ENCODE measurements at regions not wholly inside any gene's neighbourhood (a gene's known extent, or its start where the extent isn't known, plus 50 kb on each side); places are given as distances from the start of the nearest gene placed in this dataset.

- no peak for DNase-seq (ENCODE audit: low read depth, low spot score)
- in situ Hi-C loops (cut with HindIII; ENCODE audit: low pct_unique_long_range_greater_than_20kb, low sequenced_read_pairs), result no loop called here
Observed at GRCh38 chr6:104159045-104159618, 700.6 kb downstream of the HACE1 start.

- DNase-seq (ENCODE audit: low read depth, low spot score), result no peak
- in situ Hi-C loops (cut with HindIII; ENCODE audit: low pct_unique_long_range_greater_than_20kb, low sequenced_read_pairs), result no loop called here
Observed at GRCh38 chr6:104143757-104144156, 716.0 kb downstream of the HACE1 start.

- no peak for DNase-seq (ENCODE audit: low read depth, low spot score)
- in situ Hi-C loops (cut with HindIII; ENCODE audit: low pct_unique_long_range_greater_than_20kb, low sequenced_read_pairs), result no loop called here
Observed at GRCh38 chr6:104134876-104135275, 724.8 kb downstream of the HACE1 start.

- in situ Hi-C loops (cut with HindIII; ENCODE audit: low pct_unique_long_range_greater_than_20kb, low sequenced_read_pairs), result no loop called here
- no peak for DNase-seq (ENCODE audit: low read depth, low spot score)
Observed at GRCh38 chr6:104130343-104130742, 729.4 kb downstream of the HACE1 start.

- in situ Hi-C loops (cut with HindIII; ENCODE audit: low pct_unique_long_range_greater_than_20kb, low sequenced_read_pairs), result no loop called here
- DNase-seq (ENCODE audit: low read depth, low spot score), result no peak
Observed at GRCh38 chr6:104126315-104127005, 733.3 kb downstream of the HACE1 start.

DNA sequence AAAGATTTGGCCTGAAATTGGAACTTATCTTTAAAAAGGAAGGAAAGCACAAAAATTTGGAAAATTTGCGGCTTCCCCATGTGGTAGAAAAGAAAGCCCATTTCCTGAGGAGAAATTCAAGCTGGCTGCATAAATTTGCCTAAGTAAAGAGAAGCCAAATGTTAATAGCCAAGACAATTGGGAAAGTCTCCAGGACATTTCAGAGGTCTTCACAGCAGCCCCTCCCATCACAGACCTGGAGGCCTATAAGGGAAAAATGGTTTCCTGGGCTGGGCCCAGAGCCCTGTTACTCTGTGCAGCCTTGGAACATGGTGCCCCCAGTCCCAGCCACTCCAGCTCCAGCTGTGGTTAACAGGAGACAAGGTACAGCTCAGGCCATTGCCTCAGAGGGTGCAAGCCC, 736.5 kb downstream of the HACE1 start:
- DNase-seq (ENCODE audit: low read depth, low spot score), result no peak
- in situ Hi-C loops (cut with HindIII; ENCODE audit: low pct_unique_long_range_greater_than_20kb, low sequenced_read_pairs), result no loop called here

- DNase-seq (ENCODE audit: low read depth, low spot score), result no peak
- in situ Hi-C loops (cut with HindIII; ENCODE audit: low pct_unique_long_range_greater_than_20kb, low sequenced_read_pairs), result no loop called here
Observed at GRCh38 chr6:104118274-104118673, 741.4 kb downstream of the HACE1 start.

DNA sequence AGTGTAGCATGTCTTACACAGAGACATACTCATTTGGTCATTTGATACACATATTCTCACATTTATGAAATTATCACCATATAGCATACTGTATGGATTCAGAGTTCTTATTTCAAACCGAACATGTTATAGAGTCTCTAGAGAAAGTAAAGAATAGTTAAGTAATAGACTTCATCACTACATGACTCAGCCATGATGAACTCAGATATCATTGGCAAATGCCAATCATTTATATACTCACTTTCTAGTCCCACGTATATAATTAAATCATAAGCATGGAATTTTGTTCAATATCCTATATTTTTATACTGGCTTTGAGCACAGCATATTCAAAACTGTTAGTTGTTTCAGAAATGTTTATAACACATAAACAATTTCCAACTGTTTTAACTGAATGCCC, 749.9 kb downstream of the HACE1 start:
- in situ Hi-C loops (cut with HindIII; ENCODE audit: low pct_unique_long_range_greater_than_20kb, low sequenced_read_pairs), result no loop called here
- no peak for DNase-seq (ENCODE audit: low read depth, low spot score)

DNA sequence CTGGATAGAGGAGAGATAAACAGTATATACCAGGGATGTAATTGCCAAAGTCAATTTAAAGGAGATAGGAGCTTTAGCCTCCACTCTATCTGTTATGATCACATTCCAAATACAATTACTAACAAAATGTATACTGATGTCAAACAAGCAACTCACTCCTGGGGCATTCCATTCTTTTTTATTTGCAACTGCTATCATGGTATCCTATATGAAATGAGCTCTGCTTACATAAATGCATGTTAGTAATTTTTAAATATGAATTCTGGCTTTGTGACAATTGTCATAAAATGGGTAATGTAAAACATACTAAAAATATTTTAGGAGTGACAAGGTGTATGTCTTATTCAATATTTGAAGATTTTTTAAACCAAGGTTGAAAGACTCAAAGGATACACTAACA, 751.1 kb downstream of the HACE1 start:
- DNase-seq (ENCODE audit: low read depth, low spot score), result no peak
- in situ Hi-C loops (cut with HindIII; ENCODE audit: low pct_unique_long_range_greater_than_20kb, low sequenced_read_pairs), result no loop called here

DNA sequence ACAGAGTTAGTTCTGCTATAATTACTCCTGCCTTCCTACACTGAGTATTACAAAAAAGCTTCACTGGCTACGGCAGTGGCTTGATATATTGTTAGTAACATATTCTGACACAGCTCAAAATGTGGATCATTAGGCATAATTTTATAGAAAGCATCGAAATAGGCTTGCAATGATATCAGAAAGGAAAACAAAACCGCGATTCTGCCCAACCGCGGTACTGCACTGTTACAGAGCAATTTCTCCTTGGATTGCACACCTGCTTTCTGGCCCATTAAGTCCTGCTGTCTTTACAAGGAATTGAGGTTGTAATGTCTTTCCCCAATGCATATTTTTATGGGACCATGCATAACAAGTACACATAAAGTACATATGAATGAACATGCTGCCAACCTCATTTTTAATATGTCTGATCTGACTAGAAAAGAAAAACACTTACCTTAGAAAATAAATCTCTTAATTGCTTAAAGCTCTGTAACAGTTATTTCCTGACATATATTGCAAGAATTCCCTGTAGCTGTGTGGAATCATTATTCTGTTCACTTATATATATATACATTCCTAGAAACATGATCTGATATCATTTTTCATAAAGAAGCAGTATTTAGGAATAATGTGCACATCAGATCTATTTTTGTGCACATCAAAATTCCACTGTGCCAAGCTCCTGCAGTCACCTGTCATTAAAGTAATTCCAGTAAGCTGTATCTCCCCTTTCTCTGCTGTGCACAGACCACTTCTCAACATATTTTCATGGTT, 763.9 kb downstream of the HACE1 start:
- DNase-seq (ENCODE audit: low read depth, low spot score), result no peak

GRCh38 chr6:104087765-104088164, 772.0 kb downstream of the HACE1 start:
- DNase-seq (ENCODE audit: low read depth, low spot score), result no peak
- in situ Hi-C loops (cut with HindIII; ENCODE audit: low pct_unique_long_range_greater_than_20kb, low sequenced_read_pairs), result no loop called here

More for the DNA sequence above, 763.9 kb downstream of the HACE1 start:
- in situ Hi-C loops (cut with HindIII; ENCODE audit: low pct_unique_long_range_greater_than_20kb, low sequenced_read_pairs), result no loop called here

- in situ Hi-C loops (cut with HindIII; ENCODE audit: low pct_unique_long_range_greater_than_20kb, low sequenced_read_pairs), result no loop called here
- DNase-seq (ENCODE audit: low read depth, low spot score), result no peak
Observed at GRCh38 chr6:104068281-104068680, 791.4 kb downstream of the HACE1 start.

DNA sequence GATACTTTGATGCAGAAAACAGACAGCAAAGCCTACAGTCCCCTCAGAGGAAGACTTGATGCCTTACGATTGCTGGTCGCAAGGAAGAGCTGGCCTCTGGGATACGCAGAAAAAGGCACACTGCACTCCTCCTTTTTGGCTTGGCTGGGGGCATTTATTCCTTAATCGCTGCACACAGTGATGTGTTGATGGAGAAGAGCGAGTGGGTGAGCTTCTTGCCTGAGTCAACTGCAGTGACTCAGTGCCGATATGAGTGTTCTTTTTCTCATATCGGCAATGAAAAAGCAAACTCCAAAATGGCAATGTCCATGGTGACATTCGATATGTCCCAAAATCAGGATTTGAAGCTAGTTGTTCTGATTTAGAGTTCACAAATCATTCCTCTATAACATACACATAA, 794.8 kb downstream of the HACE1 start:
- no peak for DNase-seq (ENCODE audit: low read depth, low spot score)
- in situ Hi-C loops (cut with HindIII; ENCODE audit: low pct_unique_long_range_greater_than_20kb, low sequenced_read_pairs), result no loop called here

DNA sequence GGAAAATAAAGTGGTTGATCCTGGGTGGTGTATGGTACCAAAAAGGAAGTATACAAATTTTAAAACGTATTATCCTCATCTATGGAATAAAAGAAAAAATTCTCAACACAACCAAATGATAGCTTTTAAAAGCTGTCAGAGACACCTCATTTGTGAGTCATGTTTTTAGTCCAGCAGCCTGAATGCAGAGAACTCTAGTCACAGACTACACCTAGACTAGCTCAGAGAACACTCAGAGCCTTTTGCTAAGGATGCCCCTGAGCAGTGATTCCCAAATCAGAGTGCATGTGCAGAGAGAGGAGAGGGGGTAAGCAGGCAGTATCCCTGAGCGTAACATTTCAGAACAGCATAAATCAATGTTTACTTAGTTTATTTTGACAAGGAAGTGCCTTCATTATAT, 809.3 kb downstream of the HACE1 start:
- in situ Hi-C loops (cut with HindIII; ENCODE audit: low pct_unique_long_range_greater_than_20kb, low sequenced_read_pairs), result no loop called here
- DNase-seq (ENCODE audit: low read depth, low spot score), result no peak

DNA sequence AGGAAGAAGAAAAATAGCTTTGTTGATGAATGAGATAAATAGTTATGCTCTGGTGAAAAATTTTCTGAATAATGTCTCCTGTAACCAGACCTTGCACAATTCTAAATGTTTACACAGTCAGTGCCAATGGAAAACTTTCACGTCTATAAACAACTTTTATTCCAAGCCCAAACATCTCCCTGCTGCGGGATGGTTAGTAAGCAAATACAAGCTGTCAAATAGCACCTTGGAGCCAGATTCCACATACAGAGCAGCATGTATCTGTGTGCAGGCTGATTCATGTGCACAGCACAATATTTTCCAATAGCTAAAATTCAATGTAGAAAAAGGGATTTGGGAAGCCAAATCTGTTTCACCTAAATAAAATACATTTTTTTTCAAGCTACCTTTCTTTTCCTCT, 813.3 kb downstream of the HACE1 start:
- DNase-seq (ENCODE audit: low read depth, low spot score), result no peak
- in situ Hi-C loops (cut with HindIII; ENCODE audit: low pct_unique_long_range_greater_than_20kb, low sequenced_read_pairs), result no loop called here

GRCh38 chr6:104031346-104031745, 828.4 kb downstream of the HACE1 start:
- no peak for DNase-seq (ENCODE audit: low read depth, low spot score)
- in situ Hi-C loops (cut with HindIII; ENCODE audit: low pct_unique_long_range_greater_than_20kb, low sequenced_read_pairs), result no loop called here

DNA sequence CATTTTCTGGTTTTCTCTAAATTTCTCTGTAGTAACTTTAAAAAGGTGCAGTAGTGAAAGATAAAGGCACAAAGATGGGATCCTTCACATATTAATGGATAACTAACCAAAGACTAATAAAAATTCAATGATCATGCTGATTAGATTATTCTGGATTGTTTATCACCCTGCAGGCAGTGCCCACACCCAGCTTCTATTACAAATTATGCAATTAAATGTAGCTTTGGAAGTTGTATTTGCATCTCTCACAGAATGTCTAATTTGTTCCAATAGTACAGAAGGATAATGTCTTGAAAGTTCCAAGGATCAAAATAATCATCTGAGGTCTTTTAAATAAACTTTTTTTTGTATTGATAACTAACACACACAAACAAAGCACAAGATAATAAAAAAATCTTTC, 837.6 kb downstream of the HACE1 start:
- in situ Hi-C loops (cut with HindIII; ENCODE audit: low pct_unique_long_range_greater_than_20kb, low sequenced_read_pairs), result no loop called here
- DNase-seq (ENCODE audit: low read depth, low spot score), result no peak

DNA sequence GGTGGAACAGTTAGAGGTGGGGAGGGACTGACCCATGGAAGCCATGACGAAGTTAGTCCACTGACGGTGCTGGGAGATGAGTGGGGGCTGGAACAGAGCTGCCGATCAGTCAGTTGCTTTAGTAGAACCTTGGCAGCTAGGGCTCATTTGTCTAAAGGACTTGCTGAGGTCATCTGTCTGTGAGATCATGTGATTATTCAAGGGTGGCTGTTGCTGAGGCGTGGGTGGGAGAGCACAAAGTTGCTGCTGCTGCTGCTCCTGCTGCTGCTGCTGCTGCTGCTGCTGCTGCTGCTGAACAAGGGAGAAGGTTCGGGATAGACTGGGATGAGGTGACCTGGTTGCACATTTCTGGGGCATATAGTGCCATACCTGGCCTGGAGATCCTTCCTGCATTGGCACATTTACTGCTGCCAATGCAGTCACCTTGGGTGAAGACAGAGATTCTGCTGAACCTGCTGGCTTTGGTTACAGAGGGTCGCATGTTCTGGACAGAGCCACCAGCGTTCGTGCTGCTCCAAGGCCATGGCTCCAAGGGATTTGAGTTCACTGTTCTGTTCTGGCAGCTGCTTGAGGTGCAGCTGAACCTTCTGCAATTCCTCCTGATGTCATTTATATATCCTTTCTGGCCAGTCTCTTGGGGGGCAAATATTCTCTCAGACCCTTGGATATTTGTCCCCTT, 840.5 kb downstream of the HACE1 start:
- in situ Hi-C loops (cut with HindIII; ENCODE audit: low pct_unique_long_range_greater_than_20kb, low sequenced_read_pairs), result no loop called here
- no peak for DNase-seq (ENCODE audit: low read depth, low spot score)

All from SK-MEL-5 (cell line).